ENCODE measurements at regions not wholly inside any gene's neighbourhood (a gene's known extent, or its start where the extent isn't known, plus 50 kb on each side); places are given as distances from the start of the nearest gene placed in this dataset.

GRCh38 chr2:52844701-52845423 is 922.7 kb upstream of the CHAC2 start:
- TF ChIP-seq CTCF (IDR thresholded peaks at IDR 0.05 in 4 of 5, conservative IDR thresholded peaks at IDR 0.05 in 1 of 5), result no peak
- TF ChIP-seq POLR2A (IDR thresholded peaks at IDR 0.05), result no peak

Measured in gastrocnemius medialis (tissue), 4 donors.